Urinary bladder (tissue), 3 donors: ENCODE measurements at regions not wholly inside any gene's neighbourhood (a gene's known extent, or its start where the extent isn't known, plus 50 kb on each side); places are given as distances from the start of the nearest gene placed in this dataset.
"Not testable (repeated sequence)": the region's sequence is repeated elsewhere in the genome, so short reads cannot be mapped to it uniquely, and the experiment has no call there.

Experiments
- DNase-seq: peaks from one replicate; pipeline ENCODE4 v3.0.0-alpha.2; 2015; ENCODE audit errors: extremely low spot score
- H3K27ac ChIP-seq: one replicate; pipeline ENCODE4 v1.5.1; 2013; ENCODE audit warnings: low read depth, mild to moderate bottlenecking, moderate library complexity
- H3K36me3 ChIP-seq: one replicate; pipeline ENCODE4 v1.6.1; 2013; ENCODE audit warnings: mild to moderate bottlenecking, moderate library complexity; ENCODE audit not compliant: insufficient read depth
- H3K4me1 ChIP-seq: one replicate; pipeline ENCODE4 v1.6.1; 2013; ENCODE audit warnings: mild to moderate bottlenecking, moderate library complexity; ENCODE audit not compliant: insufficient read depth
- H3K4me3 ChIP-seq: one replicate; pipeline ENCODE4 v1.5.1; 2013; ENCODE audit warnings: low read depth, low read length
- WGBS: extraction: QIAGEN DNeasy Blood & Tissue Kit; methylation state at CpG from one replicate; pipeline ENCODE4 v1.1.7; 2013; 5-methylcytosine and 5-hydroxymethylcytosine counted together
- donor health status: healthy with polysubstance abuse.
- donor health status: healthy.

GRCh38 chr10:42883993-42884983, 101.7 kb downstream of the BMS1 start:
- WGBS, result 85% methylated on average over 11 of the region's 11 CpGs
- DNase-seq, result no peak
- Histone ChIP-seq H3K4me1 (no peaks in the 10 kb centered on the region), H3K4me3 (no peak overlapping the region), H3K27ac (no peak overlapping the region), H3K36me3 (no peaks in the 10 kb centered on the region)

- H3K4me1 ChIP-seq, result no peaks in the 10 kb centered on the region
- DNase-seq, result no peak
- H3K27ac ChIP-seq, result no peak overlapping the region
- no peaks in the 10 kb centered on the region for H3K36me3 ChIP-seq
- 84% methylated on average over 8 of the region's 8 CpGs for WGBS
- H3K4me3 ChIP-seq, result no peak overlapping the region
Measured at GRCh38 chr10:42885491-42886270, 103.1 kb downstream of the BMS1 start.

- Histone ChIP-seq H3K4me1 (no peaks in the 10 kb centered on the region), H3K27ac (no peak overlapping the region), H3K36me3 (no peaks in the 10 kb centered on the region), H3K4me3 (no peak overlapping the region)
- 80% methylated on average over 1 of the region's 1 CpG for WGBS
- no peak for DNase-seq
Measured at GRCh38 chr10:42887734-42888503, 105.3 kb downstream of the BMS1 start.

- Histone ChIP-seq H3K27ac (no peak overlapping the region), H3K4me1 (no peaks in the 10 kb centered on the region), H3K36me3 (no peaks in the 10 kb centered on the region), H3K4me3 (no peak overlapping the region)
- DNase-seq, result no peak
- WGBS, result 46% methylated on average over 4 of the region's 4 CpGs
Measured at GRCh38 chr10:42888504-42889095, 106.0 kb downstream of the BMS1 start.

GRCh38 chr10:42896735-42897134, 114.1 kb downstream of the BMS1 start:
- no peak overlapping the region for H3K27ac ChIP-seq
- 57% methylated on average over 7 of the region's 7 CpGs for WGBS
- H3K4me3 ChIP-seq, result no peak overlapping the region
- no peaks in the 10 kb centered on the region for H3K36me3 ChIP-seq
- no peaks in the 10 kb centered on the region for H3K4me1 ChIP-seq
- DNase-seq, result no peak

- no peak for DNase-seq
- no peaks in the 10 kb centered on the region for H3K36me3 ChIP-seq
- WGBS, result 11% methylated on average over 83 of the region's 83 CpGs
- no peak overlapping the region for H3K27ac ChIP-seq
- H3K4me1 ChIP-seq, result no peaks in the 10 kb centered on the region
- H3K4me3 ChIP-seq, result no peak overlapping the region
Measured at GRCh38 chr10:42898037-42898960, 115.7 kb downstream of the BMS1 start.

- 90% methylated on average over 17 of the region's 17 CpGs for WGBS
- Histone ChIP-seq H3K4me3 (no peak overlapping the region), H3K36me3 (no peaks in the 10 kb centered on the region), H3K4me1 (no peaks in the 10 kb centered on the region), H3K27ac (no peak overlapping the region)
- no peak for DNase-seq
Measured at GRCh38 chr10:42899036-42899435, 116.4 kb downstream of the BMS1 start.

- 91% methylated on average over 24 of the region's 24 CpGs for WGBS
Measured at GRCh38 chr10:42900346-42900745, 117.8 kb downstream of the BMS1 start.

GRCh38 chr10:42911359-42911758, 128.8 kb downstream of the BMS1 start:
- Histone ChIP-seq H3K27ac (no peak overlapping the region), H3K36me3 (no peaks in the 10 kb centered on the region), H3K4me3 (no peak overlapping the region), H3K4me1 (no peaks in the 10 kb centered on the region)
- no peak for DNase-seq
- 70% methylated on average over 2 of the region's 2 CpGs for WGBS

More at GRCh38 chr10:42900346-42900745, 117.8 kb downstream of the BMS1 start:
- H3K36me3 ChIP-seq, H3K4me1 ChIP-seq, H3K4me3 ChIP-seq, DNase-seq, H3K27ac ChIP-seq: not testable (repeated sequence)

- no peak for DNase-seq
- Histone ChIP-seq H3K4me1 (no peaks in the 10 kb centered on the region), H3K4me3 (no peak overlapping the region), H3K36me3 (no peaks in the 10 kb centered on the region), H3K27ac (no peak overlapping the region)
Measured at GRCh38 chr10:42916974-42917373, 134.4 kb downstream of the BMS1 start.

GRCh38 chr10:42917821-42918220, 135.2 kb downstream of the BMS1 start:
- Histone ChIP-seq H3K36me3 (no peaks in the 10 kb centered on the region), H3K4me3 (no peak overlapping the region), H3K4me1 (no peaks in the 10 kb centered on the region), H3K27ac (no peak overlapping the region)
- 47% methylated on average over 2 of the region's 2 CpGs for WGBS
- no peak for DNase-seq

GRCh38 chr10:42921951-42922350, 139.4 kb downstream of the BMS1 start:
- 85% methylated on average over 2 of the region's 2 CpGs for WGBS
- DNase-seq, result no peak
- H3K27ac ChIP-seq, result no peak overlapping the region
- no peaks in the 10 kb centered on the region for H3K36me3 ChIP-seq
- no peaks in the 10 kb centered on the region for H3K4me1 ChIP-seq
- no peak overlapping the region for H3K4me3 ChIP-seq
